ENCODE measurements at regions not wholly inside any gene's neighbourhood (a gene's known extent, or its start where the extent isn't known, plus 50 kb on each side); places are given as distances from the start of the nearest gene placed in this dataset.
"Not testable (repeated sequence)": the region's sequence is repeated elsewhere in the genome, so short reads cannot be mapped to it uniquely, and the experiment has no call there.

DNA sequence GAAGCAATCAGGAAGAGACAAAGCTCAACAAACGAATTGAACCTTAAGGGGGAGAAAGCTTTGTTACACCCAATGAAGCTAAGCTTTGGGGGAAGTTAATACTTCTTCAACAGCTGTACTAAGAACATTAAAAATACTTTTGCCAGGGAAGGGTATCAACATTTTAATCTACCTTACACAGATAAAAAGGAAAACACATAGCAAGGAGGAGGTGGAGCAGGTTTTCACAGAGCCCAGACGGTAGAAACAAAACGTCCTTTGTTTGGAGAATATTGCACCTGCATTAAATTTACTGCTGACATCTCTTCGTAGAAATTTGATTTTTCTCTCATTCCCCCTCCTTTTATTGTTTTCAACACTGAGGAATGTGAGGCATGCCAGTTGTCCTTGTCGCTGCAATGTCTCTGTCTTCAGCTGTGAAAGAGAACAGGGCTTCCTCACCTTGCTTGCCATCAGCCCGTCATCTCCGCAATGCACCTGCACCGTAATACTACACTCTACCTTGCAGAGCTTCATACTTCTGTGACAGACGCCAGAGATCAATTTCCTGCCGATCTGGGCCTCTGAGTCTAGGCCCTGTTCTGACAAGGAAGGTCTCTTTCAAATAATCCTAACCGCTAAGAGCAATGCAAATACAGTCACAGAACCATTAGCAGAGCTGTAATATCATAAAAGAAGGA, 270.8 kb downstream of the SPRY2 start:
- no peak for DNase-seq

DNA sequence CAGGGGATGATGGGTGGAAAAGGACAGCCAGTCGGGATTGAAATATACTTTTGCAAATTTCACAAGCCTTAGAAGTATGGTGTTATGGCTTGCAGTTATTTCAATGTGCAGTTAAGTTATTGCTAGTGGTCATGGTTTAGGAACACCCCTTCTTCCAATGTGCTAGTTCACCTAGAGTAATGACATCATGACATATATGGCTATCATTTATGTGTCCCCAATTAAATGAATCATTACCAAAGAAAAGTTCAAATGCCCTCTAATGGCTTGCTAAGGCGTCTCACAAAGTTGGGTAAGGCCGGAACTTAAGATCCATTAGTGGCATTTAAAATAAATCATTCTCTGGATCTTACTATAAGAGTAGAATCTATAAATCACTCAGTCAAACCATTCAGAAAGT, 271.6 kb downstream of the SPRY2 start:
- DNase-seq = no peak

DNA sequence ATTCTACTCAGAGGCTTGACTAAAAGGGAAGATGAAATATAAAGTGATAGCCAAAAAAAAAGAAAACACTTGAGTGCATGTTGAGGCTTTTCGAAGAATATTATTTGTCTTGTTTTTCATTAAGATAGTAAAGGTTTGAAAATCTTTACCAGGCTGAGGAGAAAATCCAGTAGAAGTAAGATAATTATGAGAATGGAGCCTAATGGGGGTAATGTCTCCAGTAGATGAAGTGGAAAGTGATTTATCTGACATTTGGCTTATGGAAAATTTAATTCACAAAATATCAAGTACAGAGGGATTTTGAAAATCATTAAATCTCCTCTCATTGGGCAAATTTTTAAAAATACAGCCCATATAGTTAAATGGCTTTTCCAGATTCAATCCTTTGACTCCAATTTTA, 274.9 kb downstream of the SPRY2 start:
- no peak for DNase-seq

DNA sequence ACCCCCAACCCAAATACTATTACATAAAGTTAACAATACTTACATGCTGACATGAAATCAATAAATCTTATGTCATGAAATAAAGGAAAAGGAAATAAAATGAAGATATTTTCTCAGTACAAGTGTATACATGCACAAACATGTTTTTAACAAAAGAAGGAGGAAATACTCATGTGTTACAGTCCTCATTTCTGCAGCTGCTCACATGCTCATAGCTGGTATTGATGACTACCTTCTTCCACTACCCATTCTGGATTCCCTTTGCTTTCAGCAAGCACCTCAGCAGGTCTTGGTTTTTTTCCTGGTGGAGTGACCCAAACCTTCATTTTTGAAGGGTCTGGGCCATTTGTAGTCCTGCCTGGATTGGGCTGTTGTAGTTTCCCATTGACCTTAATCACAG, 278.5 kb downstream of the SPRY2 start:
- not testable (repeated sequence) for DNase-seq

DNA sequence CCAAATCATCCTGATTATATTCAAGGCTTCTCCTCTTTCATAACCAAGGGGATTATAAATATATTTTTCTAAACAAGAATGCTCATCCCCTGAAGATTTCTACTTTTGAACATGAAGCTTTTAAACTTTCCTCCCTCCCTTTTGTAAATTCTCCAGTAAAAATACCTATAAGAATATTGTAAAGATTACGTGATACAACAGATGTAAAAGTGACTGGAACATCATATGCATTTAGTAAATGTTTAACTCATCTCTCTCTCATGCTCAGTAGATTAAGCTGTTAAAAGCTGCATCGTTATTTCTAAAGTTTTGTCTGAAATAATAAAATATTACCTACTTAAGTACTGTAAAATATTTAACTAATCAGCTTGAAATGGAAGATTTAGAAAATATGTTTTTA, 281.1 kb downstream of the SPRY2 start:
- DNase-seq = no peak

DNA sequence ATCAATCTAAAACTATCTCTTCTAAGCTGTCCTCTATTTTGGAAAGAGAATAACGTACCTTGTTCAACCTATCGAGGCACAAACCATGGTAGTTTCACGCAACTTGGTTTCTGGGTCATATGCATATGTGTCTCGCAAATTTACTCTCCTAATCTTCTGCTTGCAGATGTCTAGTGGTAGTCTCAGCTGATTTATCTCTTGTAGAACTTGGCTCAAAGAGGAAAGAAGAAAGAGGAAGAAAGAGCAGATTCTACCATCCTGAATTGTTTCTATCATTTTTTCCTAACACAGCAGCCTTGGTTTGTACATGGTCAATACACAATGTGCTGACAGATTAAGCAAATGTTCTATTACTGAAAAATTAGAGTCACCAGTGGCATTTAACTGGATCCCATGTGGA, 282.3 kb downstream of the SPRY2 start:
- DNase-seq = no peak

DNA sequence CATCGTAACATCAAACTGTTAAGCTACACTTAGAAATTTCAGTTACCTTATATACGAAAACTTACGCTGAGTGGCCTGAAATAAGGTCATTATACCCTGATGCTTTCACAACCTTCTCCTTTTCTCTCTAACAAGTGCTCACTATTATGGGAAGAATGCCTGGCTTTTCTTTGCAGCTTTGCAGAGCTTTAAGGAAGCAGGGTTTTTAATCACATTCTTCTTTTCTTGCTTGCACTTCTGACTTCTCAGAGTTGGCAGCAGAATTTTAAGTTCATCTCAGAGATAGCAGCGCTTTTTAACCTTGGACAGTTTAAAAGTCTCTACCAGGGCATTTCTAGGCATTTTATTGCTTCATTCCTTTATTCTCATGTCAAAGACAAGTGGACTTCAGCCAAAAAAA, 285.1 kb downstream of the SPRY2 start:
- DNase-seq = no peak

DNA sequence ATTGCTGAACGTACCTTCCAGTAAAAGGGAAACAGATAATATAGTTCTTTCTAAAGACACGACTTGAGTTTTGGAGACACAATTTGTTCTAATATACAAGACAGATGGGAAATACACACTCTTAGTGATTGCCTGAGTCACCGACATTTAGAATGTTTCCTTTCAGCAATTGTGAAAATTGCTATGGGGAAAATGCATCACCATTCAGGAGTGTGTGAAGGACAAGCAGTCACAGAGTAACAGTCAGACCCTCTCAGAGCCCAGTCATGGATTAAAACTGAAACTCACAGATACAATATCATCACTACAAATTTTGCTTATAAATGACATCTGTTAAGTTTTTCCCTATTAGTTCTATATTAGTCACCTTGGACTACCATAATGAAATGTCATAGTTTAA, 286.1 kb downstream of the SPRY2 start:
- no peak for DNase-seq

DNA sequence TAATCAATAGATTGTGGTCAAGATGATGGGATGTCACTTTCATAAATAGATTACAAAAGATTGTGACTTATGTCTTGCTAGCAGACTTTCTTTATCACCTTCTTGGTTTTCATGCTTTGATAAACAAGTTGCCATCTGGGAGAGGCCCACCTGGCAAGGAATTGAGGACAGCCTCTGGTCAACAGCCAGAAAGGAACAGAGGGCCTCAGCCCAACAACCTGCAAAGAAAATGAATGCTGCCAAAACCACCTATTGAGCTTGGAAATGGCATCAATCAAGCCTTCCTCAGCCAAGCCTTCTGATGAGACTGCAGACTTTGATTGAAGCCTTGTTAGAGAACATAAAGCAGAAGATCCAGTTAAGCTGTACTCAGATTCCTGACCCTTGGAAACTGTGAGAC, 288.6 kb downstream of the SPRY2 start:
- no peak for DNase-seq

DNA sequence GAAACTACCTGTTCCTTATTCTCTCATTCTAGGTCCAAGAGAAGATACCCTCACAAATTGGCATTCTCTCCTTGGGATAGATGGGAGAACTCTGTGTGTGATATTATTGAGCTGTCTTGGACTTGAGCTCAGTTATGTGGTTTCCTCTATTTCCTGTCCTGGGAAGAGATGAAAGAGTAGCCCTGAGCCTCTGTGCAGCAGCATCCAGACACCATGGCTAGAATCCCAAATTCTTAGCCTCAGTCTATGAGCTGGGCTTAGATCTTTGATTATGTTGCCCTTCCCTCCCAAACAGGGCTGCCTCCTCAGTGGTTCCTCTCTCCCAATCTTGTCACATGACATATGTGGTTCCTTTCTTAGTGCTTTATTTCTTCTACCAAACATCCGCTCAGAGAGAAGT, 290.7 kb downstream of the SPRY2 start:
- DNase-seq = no peak

DNA sequence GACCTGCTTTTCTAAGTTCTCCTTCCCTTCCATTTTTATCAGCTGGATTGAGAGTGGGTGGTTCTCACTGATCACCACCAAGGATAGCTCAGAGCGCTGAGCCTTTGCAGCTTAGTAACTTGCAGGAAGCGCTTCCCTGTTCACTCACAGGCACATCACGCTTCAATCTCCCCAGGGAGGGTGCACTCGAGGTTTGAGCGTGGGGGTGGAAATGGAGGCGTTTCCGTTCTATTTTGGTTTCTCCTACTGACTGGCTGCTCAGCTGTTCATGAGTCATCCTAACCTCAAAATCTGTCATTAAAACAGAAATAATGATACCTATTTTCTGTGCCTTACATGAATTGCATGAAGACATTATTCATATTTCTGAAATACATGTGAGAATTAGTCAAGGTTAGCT, 292.1 kb downstream of the SPRY2 start:
- peak in 1 of 2 experiments; percentile 7 for DNase-seq

DNA sequence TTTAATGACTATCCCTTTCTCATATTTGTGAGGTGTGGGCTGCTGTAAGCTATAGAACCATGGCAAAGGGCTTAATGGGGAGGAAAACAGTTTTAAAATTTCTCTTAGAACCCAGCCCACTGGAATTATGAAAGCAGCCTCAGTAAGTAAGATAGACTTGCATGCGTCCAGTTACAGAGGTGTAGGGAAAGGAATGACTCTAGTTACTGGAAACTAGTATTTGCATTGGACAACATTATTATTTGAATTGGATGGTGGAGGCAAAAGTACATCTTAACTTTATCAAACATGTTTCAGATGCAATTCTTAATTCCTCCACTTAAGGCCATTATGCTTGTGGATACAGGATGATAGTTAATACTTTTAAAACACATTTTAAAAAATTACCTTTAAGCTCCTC, 292.9 kb downstream of the SPRY2 start:
- DNase-seq = no peak

DNA sequence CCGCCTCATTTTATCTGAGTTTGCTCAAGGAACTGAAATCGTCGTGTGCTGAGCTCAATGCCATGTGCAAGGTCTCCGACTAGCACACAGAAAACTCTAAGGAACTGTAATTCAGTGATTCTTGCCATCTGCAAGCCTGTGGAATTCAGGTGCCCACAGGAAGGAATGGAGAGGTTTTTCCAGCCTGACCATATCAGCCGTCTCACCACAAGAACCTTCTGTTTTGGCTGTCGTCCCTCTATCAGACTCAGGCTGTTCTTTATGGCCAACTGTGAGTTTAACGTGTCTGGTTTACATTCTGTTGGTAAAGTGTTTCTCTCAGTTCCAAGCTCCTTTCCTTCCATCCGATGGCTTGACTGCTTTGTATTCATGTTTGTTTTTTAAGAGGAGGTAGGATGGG, 293.5 kb downstream of the SPRY2 start:
- DNase-seq = no peak

DNA sequence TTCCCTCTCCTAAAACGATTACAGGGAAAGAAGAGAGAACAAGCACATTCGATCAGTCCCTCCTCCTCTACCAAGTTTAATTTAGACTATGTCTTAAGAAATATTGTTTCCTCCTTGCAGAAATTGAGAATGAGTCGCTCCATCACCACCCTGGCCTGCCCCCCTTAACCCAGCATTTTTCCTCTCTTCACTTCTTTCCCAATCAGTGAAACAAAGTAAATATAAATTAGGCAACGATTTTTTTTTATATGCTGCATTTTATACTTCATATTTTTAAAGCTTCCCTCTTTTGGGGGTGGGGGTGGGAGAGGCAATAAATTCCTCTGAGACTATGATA, 300.0 kb downstream of the SPRY2 start:
- DNase-seq = no peak

DNA sequence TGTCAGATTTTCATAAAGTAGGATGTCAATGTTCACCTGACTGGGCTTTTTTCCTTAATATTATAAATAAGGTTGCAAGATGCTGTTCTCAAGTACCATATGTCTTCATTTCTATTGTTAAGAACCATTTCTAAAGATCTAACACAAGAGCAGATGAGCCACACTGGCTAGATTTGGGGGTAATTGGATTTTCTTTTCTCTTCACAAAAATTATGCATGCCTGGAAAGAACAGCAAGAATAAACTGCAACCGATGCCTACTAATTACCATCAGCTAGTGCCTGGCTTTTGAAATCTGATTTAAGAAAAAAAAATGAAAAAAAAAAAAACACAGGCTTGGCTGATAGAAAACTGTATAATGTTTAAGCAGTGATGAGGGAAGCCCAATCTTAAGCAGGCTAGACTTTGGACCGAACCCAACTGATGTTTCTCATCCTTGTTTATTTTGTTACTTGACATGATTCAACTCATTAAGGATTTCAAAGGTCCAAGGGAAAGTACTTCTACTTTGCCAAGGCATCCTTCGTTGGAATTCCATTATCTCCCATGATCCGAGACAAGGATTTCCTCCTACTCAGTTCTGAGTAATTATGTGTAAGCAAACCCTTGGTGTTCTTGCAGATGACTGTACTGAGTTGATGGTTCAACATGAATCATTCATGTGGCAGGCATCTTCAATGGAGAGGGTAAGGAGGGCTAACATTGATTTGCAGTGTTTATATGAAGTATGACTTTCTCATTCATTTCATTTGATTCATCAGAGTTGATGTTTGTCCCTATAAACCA, 300.5 kb downstream of the SPRY2 start:
- no peak for DNase-seq

DNA sequence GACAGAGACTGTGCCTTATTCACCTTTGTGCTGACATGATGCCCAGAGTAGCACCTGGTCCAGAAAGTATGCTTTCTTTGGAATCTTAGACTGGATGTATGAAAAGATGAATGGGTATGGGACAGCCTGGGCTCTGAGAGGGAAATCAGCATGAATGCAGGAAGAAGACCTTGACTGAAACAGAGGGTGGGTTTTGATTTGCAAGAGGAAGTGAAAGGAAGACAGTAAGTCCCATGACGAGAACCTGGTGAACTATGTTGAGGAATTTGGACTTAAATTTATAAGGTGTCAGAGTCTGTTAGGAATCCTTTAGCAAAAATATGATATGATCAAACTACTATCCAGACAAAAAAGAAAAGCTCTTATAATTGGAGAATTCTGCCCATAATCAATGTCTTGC, 301.9 kb downstream of the SPRY2 start:
- DNase-seq = no peak

DNA sequence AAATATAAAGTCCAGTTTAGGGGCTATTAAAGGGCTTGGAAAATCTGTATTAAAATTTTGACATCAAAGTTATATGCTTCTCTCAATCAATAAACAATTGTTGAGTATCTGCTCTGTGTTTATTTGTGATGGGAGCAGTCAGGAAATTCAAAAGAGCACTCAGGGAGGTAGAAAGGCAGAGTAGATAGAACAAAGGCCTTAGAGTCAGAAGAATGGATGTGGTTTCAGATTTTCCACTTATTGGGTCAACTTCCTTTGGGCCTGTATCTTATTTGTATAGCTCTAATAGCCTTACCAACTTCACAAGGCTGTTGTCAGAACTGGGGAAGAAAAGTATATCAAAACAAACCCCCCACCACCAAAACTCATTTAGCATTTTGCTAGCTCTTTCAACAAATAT, 302.6 kb downstream of the SPRY2 start:
- DNase-seq = no peak

DNA sequence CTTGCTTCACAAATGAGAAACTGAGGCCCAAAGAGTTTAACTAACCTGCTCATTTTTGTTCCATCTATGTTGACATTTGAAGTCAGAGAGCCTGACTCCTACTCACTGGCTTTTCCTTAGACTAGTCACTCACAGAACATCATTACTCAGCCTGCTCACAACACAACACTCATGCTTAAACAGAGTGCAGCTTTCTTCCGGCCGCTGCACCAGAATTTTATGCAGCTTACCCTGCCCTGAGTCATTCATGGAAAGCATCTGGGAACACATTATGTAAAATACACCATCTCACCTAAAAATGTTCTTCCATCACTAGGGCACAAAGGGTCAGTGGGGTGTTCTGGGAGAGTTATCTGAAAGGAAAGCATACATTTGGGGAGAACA, 303.4 kb downstream of the SPRY2 start:
- DNase-seq = no peak

DNA sequence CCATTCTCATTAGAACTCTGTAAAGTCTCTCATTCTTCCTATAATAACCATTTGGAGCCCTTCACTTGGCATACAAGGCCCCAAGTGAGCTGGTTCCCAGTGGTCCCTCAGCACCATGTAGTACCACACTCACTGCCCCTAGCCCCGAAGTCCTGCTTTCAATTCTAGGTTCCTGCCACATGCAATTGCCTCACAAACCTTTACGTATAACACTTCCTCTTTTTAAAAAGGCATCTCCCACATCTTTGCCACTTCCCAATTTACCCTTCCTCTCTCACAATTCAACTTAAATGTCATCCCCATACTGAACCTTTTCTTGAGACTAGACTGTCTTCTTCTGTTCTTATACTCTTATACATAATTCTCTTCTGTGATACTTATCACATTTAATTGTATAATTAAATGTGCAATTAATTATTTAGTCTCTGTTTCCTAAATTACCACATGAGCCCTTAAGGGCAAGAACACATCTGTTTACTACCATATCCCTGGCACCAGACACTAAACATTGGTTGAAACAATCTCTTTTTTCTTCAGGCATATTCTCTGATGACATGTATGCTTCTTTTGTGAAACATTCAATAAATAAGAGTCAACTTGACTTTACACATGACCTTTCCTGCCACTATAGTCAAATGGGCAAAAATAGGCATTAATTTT, 304.0 kb downstream of the SPRY2 start:
- no peak for DNase-seq

DNA sequence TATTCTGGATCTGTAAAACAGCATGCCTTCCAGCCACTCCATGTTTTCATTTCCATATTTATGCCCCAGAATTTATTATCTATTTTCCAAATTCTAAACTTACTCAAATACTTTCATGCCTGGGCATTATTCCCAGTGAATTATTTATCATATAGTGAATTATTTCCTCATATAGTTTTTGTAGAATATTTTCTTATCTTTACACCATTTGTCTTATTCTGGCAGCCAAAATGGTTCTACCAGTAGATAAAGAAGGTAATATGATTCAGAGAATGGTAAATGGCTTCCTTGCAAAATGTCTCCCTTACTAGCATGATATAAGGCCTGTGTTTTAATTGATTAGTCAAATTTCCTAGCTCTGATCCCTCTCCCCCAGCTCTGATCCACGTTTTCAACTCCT, 305.8 kb downstream of the SPRY2 start:
- DNase-seq = no peak

DNA sequence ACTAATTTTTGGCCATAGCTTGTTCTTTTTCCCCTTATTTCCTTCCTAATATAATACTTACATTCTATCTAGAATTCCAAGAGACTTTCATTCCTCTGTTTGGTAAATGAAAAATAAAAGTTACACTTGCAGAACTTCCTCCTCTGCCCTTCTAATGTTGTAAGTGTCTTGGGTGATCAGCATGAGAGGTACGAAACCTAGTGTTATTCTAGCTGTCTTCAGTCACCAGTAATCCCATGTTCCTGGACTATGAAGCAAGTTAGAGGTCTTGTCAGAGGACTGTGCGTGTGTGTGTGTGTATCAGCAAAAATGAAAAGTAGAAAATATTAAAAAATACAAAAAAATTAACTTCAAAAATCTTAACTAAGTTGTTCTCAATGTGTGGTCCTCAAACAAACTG, 307.0 kb downstream of the SPRY2 start:
- DNase-seq = no peak

DNA sequence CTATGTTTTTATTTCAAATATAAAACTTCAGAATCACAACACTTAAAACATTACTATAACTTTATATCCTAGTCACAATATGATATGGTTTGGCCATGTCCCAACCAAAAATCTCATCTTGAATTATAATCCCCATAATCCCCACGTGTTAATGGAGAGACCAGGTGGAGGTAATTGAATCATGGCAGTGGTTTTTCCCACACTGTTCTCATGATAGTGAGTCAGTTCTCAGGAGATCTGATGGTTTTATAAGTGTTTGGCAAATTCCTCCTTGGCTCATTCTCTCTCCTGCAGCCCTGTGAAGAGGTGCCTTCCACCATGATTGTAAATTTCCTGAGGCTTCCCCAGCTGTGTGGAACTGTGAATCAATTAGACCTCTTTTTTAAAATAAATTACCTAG, 307.6 kb downstream of the SPRY2 start:
- DNase-seq = no peak

DNA sequence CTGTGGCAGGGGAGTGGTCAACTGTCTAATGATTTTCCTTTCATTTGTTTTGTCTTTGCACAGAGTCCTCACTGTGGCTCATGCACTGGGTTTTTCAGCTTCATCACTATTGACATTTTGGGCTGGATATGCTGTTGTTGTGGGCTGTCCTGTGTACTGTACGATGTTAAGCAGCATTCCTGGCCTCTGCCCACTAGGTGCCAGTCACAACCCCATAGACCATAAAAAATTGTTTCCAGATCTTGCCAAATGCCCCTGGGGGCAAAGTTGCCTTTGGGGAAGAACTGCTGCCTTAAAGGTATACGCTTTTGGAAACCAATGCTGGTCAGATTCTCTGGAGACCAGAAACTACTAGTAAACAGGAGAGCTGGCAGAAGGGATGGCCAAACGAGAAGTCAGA, 310.4 kb downstream of the SPRY2 start:
- DNase-seq = no peak

DNA sequence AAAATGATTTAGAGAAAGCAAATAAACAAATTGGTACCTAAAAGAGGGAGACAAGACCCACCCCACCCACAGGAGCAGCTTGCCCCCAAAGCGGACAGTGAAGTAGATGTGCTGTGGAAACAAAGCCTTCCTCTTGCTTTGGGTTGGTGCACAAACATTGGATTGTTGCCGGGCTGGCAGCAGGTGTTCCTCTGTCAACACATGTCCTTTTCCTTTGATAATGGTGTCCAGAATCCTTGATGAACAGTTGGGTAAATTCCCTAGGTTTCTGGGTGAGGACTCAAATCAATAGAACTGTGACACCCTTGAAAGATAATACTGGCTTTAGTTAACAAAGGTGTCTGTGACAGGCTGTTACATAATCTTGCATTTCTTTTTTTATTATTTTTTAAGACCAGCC, 311.8 kb downstream of the SPRY2 start:
- no peak for DNase-seq

DNA sequence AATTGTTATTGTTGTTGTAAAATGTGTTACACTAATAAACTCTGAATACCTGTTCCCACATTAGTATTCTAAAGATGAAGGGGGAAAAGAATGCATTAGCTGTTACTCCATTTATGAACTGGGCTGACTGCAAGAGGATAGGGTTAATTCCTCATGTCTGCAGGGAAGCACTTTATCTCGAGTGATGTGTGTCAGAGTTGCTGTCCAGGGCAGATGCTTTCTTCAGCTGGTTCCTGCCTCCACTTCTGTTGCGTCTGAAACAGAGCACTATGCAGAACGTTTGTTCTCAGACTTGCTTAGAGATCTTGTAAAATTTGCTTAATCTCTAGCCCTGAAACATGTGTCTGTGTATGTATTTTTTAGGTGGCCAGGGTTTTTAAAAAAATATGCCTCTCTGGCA, 318.8 kb downstream of the SPRY2 start:
- no peak for DNase-seq
